ENCODE measurements at regions not wholly inside any gene's neighbourhood (a gene's known extent, or its start where the extent isn't known, plus 50 kb on each side); places are given as distances from the start of the nearest gene placed in this dataset.

DNA sequence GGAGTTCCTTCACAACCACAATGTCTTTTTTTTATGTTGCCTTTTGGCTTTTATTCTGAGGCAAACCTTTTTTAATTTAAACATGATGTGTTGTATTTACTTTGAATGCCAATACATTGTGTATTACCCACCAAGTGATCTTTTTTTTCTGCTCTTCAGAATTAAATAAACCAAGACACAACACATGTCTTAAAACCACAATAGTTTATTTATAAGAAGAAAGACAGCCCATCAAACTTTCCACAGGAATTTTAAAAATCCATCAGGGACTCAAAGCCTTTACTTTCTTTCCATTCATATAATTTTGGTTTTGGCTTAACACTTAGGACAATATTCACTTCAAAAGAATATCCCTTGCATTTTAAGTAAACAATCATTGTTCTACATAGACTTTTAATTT is 321.8 kb upstream of the MEF2C start:
- H3K4me3 Mint-ChIP-seq = no peak overlapping the region
- no peaks in the 10 kb centered on the region for H3K36me3 Mint-ChIP-seq
- Histone ChIP-seq H3K36me3 (ENCODE audit: insufficient read depth, low read length) (no peaks in the 10 kb centered on the region), H3K9me3 (ENCODE audit: control insufficient read depth in 1 of 2, low read length in 2 of 2) (no peaks in the 10 kb centered on the region), H3K4me3 (ENCODE audit: low read length in 2 of 2) (no peak overlapping the region), H3K4me1 (ENCODE audit: insufficient read depth, low read length) (no peaks in the 10 kb centered on the region), H3K27ac (ENCODE audit: low read depth, low read length) (no peak overlapping the region), H3K27me3 (ENCODE audit: insufficient read depth, low read length) (no peaks in the 10 kb centered on the region)
- ChIA-PET POLR2A (ENCODE audit: partially characterized antibody) (no interaction called here), CTCF (ENCODE audit: partially characterized antibody) (no interaction called here)
- no peaks in the 10 kb centered on the region for H3K4me1 Mint-ChIP-seq
- intact Hi-C loops (cut with micrococcal nuclease) = no loop called here
- DNase-seq = no peak
- peaks cover 0 to 19% (median 5%) of the 10 kb centered on the region in 8 donors for H3K9me3 Mint-ChIP-seq
- H3K27me3 Mint-ChIP-seq = no peaks in the 10 kb centered on the region
- no peak overlapping the region for H3K27ac Mint-ChIP-seq

DNA sequence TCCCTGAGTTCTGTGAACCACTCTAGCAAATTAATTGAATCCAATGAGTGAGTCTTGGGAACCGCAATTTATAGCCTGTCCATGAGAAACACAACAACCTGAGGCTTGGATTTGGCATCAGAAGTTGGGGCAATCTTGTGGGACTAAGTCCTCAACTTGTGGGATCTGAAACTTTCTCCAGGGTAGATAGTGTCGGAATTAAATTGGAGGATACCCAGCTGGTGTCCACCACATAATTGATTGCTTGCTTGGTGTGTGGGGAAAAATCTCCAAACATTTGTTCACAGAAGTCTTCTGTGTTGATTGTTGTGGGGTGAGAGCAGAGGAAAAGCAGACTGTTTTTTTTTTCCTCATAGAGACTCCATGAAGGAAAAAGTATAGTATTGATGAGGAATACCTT is 320.6 kb upstream of the MEF2C start:
- Histone ChIP-seq H3K36me3 (ENCODE audit: insufficient read depth, low read length) (no peaks in the 10 kb centered on the region), H3K9me3 (ENCODE audit: control insufficient read depth in 1 of 2, low read length in 2 of 2) (no peaks in the 10 kb centered on the region), H3K4me3 (ENCODE audit: low read length in 2 of 2) (no peak overlapping the region), H3K27ac (ENCODE audit: low read depth, low read length) (no peak overlapping the region), H3K27me3 (ENCODE audit: insufficient read depth, low read length) (no peaks in the 10 kb centered on the region), H3K4me1 (ENCODE audit: insufficient read depth, low read length) (no peaks in the 10 kb centered on the region)
- no peaks in the 10 kb centered on the region for H3K27me3 Mint-ChIP-seq
- ChIA-PET POLR2A (ENCODE audit: partially characterized antibody) (no interaction called here), CTCF (ENCODE audit: partially characterized antibody) (no interaction called here)
- intact Hi-C loops (cut with micrococcal nuclease) = no loop called here
- no peaks in the 10 kb centered on the region for H3K4me1 Mint-ChIP-seq
- H3K4me3 Mint-ChIP-seq = no peak overlapping the region
- H3K27ac Mint-ChIP-seq = no peak overlapping the region
- H3K36me3 Mint-ChIP-seq = no peaks in the 10 kb centered on the region
- H3K9me3 Mint-ChIP-seq = peaks cover 3 to 26% (median 10%) of the 10 kb centered on the region in 8 donors
- no peak for DNase-seq

DNA sequence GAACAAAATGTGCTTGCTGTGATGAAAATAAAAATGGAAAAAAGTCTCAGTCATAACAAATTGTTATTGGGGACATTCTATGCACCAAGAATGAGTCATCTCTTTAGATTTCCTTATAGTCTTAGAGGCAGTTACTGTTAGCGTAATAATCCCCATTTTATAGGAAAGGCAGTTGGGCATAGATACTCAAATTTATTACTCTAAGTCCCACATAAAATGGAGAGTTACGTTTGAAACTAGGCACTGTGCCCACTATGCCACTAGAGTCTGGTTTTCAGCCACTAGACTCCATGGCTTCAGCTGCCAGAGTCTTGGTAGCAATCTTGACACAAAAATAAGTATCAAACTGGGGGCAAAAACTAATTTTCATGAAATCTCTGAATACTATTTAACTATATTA is 317.9 kb upstream of the MEF2C start:
- Histone ChIP-seq H3K4me3 (ENCODE audit: low read length in 2 of 2) (no peak overlapping the region), H3K27me3 (ENCODE audit: insufficient read depth, low read length) (no peaks in the 10 kb centered on the region), H3K36me3 (ENCODE audit: insufficient read depth, low read length) (no peaks in the 10 kb centered on the region), H3K27ac (ENCODE audit: low read depth, low read length) (no peak overlapping the region), H3K9me3 (ENCODE audit: control insufficient read depth in 1 of 2, low read length in 2 of 2) (no peaks in the 10 kb centered on the region), H3K4me1 (ENCODE audit: insufficient read depth, low read length) (no peaks in the 10 kb centered on the region)
- Mint-ChIP-seq H3K4me1 (no peaks in the 10 kb centered on the region), H3K4me3 (no peak overlapping the region), H3K27me3 (no peaks in the 10 kb centered on the region), H3K36me3 (no peaks in the 10 kb centered on the region), H3K9me3 (peaks cover 7 to 38% (median 17%) of the 10 kb centered on the region in 8 donors), H3K27ac (no peak overlapping the region)
- intact Hi-C loops (cut with micrococcal nuclease) = no loop called here
- no peak for DNase-seq
- POLR2A ChIA-PET (ENCODE audit: partially characterized antibody) = no interaction called here
- CTCF ChIA-PET (ENCODE audit: partially characterized antibody) = no interaction called here

DNA sequence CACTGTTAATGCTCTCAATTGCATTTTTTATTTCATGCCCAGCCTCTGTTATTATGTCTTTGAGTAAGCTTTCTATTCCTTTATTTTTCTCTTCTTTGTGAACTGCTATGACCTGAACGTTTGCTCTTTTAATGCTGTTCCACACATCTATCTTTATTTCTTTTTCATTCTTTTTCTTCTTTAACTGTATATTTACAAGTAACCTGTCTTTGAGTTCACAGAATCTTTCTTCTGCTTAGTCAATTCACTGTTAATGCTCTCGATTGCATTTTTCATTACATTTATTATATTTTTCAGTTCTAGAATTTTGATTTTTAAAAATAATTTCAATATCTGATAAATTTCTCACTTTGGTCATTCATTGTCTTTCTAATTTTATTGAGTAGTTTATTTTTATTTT is 316.3 kb upstream of the MEF2C start:
- H3K27me3 Mint-ChIP-seq = no peaks in the 10 kb centered on the region
- H3K4me3 Mint-ChIP-seq = no peak overlapping the region
- DNase-seq = no peak
- H3K4me1 Mint-ChIP-seq = no peaks in the 10 kb centered on the region
- ChIA-PET POLR2A (ENCODE audit: partially characterized antibody) (no interaction called here), CTCF (ENCODE audit: partially characterized antibody) (no interaction called here)
- H3K27ac Mint-ChIP-seq = peak overlapping the region in 1 of 7 donors; percentile 14
- H3K36me3 ChIP-seq (ENCODE audit: insufficient read depth, low read length) = no peaks in the 10 kb centered on the region
- no peaks in the 10 kb centered on the region for H3K9me3 ChIP-seq (ENCODE audit: control insufficient read depth in 1 of 2, low read length in 2 of 2)
- no peak overlapping the region for H3K4me3 ChIP-seq (ENCODE audit: low read length in 2 of 2)
- no peaks in the 10 kb centered on the region for H3K4me1 ChIP-seq (ENCODE audit: insufficient read depth, low read length)
- H3K36me3 Mint-ChIP-seq = no peaks in the 10 kb centered on the region
- H3K9me3 Mint-ChIP-seq = peaks cover 10 to 38% (median 19%) of the 10 kb centered on the region in 8 donors
- H3K27me3 ChIP-seq (ENCODE audit: insufficient read depth, low read length) = no peaks in the 10 kb centered on the region
- intact Hi-C loops (cut with micrococcal nuclease) = no loop called here
- no peak overlapping the region for H3K27ac ChIP-seq (ENCODE audit: low read depth, low read length)

DNA sequence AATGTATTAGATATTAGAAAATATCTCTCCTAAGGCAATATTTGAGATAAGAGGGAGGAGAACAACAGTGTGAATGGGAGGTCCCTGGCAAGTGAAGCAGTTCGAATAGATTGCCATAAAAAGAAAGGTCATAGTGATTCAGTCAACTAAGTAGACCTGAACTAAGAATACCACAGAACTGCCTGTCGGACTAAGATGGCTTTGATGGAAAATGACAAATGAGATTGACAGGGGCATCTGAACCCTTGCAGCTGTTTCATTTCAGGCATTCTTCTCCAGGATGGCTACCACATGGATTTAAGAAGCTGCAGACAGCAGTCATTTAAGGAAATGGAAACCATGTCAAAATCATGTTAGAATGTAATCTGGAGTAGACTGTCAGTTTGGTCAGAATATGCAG is 308.4 kb upstream of the MEF2C start:
- intact Hi-C loops (cut with micrococcal nuclease) = no loop called here
- Mint-ChIP-seq H3K27me3 (no peaks in the 10 kb centered on the region), H3K27ac (no peak overlapping the region), H3K4me3 (no peak overlapping the region), H3K4me1 (no peaks in the 10 kb centered on the region), H3K36me3 (no peaks in the 10 kb centered on the region), H3K9me3 (peaks cover 0 to 6% (median 3%) of the 10 kb centered on the region in 8 donors)
- H3K4me3 ChIP-seq (ENCODE audit: low read length in 2 of 2) = no peak overlapping the region
- H3K4me1 ChIP-seq (ENCODE audit: insufficient read depth, low read length) = no peaks in the 10 kb centered on the region
- H3K36me3 ChIP-seq (ENCODE audit: insufficient read depth, low read length) = no peaks in the 10 kb centered on the region
- H3K27me3 ChIP-seq (ENCODE audit: insufficient read depth, low read length) = no peaks in the 10 kb centered on the region
- no peaks in the 10 kb centered on the region for H3K9me3 ChIP-seq (ENCODE audit: control insufficient read depth in 1 of 2, low read length in 2 of 2)
- CTCF ChIA-PET (ENCODE audit: partially characterized antibody) = no interaction called here
- no peak for DNase-seq
- POLR2A ChIA-PET (ENCODE audit: partially characterized antibody) = no interaction called here
- H3K27ac ChIP-seq (ENCODE audit: low read depth, low read length) = no peak overlapping the region

DNA sequence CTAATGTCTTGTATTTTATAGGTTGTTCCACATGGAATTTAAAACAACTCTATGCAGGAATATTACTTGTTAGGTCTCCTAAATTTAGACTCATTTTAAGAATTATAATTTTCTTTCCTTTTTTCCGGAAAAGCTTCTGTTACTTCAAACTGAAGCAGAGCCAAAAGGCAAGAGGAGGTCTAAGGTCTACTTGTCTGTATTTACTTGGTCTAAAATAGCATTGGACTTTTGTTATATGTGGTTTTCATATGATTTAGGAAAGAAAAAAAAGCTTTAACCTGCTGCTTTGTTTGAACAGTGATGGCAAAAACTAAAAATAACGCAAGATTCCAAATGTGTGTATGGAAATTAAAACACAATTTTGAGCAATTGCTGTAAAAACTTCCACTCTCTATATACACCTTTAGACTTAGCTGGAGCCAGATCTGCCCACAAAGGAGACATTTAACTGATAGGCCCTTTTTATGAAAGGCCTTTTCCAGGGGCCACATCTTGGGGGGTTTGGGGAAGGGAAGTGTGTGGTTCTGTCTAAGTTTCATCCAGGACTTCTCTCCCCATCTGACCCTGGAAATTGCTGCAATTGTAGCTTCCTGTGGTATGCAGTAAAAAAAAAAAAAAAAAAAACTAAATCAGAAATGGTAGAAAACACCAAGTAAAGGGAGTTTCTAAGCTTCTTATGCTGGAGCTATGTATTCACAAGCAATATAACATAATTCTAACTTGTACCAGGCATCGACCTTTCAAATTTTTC is 307.7 kb upstream of the MEF2C start:
- DNase-seq = no peak
- H3K27ac Mint-ChIP-seq = no peak overlapping the region
- peaks cover 0 to 6% (median 3%) of the 10 kb centered on the region in 8 donors for H3K9me3 Mint-ChIP-seq
- ChIA-PET POLR2A (ENCODE audit: partially characterized antibody) (no interaction called here), CTCF (ENCODE audit: partially characterized antibody) (no interaction called here)
- intact Hi-C loops (cut with micrococcal nuclease) = no loop called here
- Histone ChIP-seq H3K27me3 (ENCODE audit: insufficient read depth, low read length) (no peaks in the 10 kb centered on the region), H3K27ac (ENCODE audit: low read depth, low read length) (no peak overlapping the region), H3K36me3 (ENCODE audit: insufficient read depth, low read length) (no peaks in the 10 kb centered on the region), H3K9me3 (ENCODE audit: control insufficient read depth in 1 of 2, low read length in 2 of 2) (no peaks in the 10 kb centered on the region), H3K4me1 (ENCODE audit: insufficient read depth, low read length) (no peaks in the 10 kb centered on the region), H3K4me3 (ENCODE audit: low read length in 2 of 2) (no peak overlapping the region)
- H3K27me3 Mint-ChIP-seq = no peaks in the 10 kb centered on the region
- no peaks in the 10 kb centered on the region for H3K4me1 Mint-ChIP-seq
- no peaks in the 10 kb centered on the region for H3K36me3 Mint-ChIP-seq
- H3K4me3 Mint-ChIP-seq = no peak overlapping the region

DNA sequence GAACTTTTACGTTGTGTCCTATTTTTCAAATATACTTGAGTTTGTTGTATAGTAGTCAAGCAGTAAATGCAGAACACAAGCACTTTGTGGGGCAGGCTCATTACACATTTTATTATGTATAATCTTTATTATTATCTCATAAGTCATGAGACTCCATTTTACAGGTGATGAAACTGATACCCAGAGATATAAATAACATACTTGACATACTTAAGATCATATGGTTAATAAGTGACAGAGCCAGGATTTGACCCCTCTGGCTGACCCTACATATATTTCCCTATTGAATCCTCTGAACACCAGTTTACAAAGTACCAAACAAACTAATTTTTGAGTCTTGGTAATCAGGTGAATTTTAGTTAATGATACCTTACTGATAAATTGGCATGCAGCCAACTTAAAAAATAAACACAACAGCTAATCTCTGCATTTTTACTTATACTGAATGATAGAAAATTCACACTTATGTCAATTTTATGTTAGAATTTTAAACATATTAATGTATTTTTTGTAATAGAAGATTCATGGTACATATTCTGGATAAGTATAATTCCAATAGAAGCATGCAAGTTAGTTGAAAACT is 305.0 kb upstream of the MEF2C start:
- ChIA-PET CTCF (ENCODE audit: partially characterized antibody) (no interaction called here), POLR2A (ENCODE audit: partially characterized antibody) (no interaction called here)
- Histone ChIP-seq H3K27me3 (ENCODE audit: insufficient read depth, low read length) (no peaks in the 10 kb centered on the region), H3K4me1 (ENCODE audit: insufficient read depth, low read length) (no peaks in the 10 kb centered on the region), H3K9me3 (ENCODE audit: control insufficient read depth in 1 of 2, low read length in 2 of 2) (no peaks in the 10 kb centered on the region), H3K27ac (ENCODE audit: low read depth, low read length) (no peak overlapping the region), H3K4me3 (ENCODE audit: low read length in 2 of 2) (no peak overlapping the region), H3K36me3 (ENCODE audit: insufficient read depth, low read length) (no peaks in the 10 kb centered on the region)
- DNase-seq = no peak
- Mint-ChIP-seq H3K27ac (no peak overlapping the region), H3K36me3 (no peaks in the 10 kb centered on the region), H3K4me1 (no peaks in the 10 kb centered on the region), H3K4me3 (no peak overlapping the region), H3K27me3 (no peaks in the 10 kb centered on the region), H3K9me3 (peaks cover 0 to 4% (median 0%) of the 10 kb centered on the region in 8 donors)
- intact Hi-C loops (cut with micrococcal nuclease) = no loop called here
